A549 (cell line): ENCODE measurements at regions not wholly inside any gene's neighbourhood (a gene's known extent, or its start where the extent isn't known, plus 50 kb on each side); places are given as distances from the start of the nearest gene placed in this dataset.

Experiments used
- ATAC-seq, 2 experiments: fragments of 200-7000 bp in 1 of 2; fragments of >200 bp in 1 of 2; cut with Nextera tagmentation in 1 of 2; cut with Tn5 transposase in 1 of 2; 3 replicates each; pipeline versions ENCODE4 v1.8.0 to v1.9.1; 2018 to 2020; ENCODE audit warnings: mild to moderate bottlenecking in 1 of 2, moderate library complexity in 1 of 2
- CTCF ChIA-PET: fragments of 300-600 bp; sonication (Branson Sonifier 250); formaldehyde crosslinking; extraction: SDS; loops from one replicate; lab custom pipeline; 2021; ENCODE audit warnings: antibody characterized with exemption, inconsistent platforms; lab: Yijun Ruan, JAX
- POLR2A ChIA-PET: fragments of 350-600 bp; formaldehyde crosslinking; extraction: SDS; loops from one replicate; lab custom pipeline; 2021; ENCODE audit warnings: antibody characterized with exemption, inconsistent platforms; lab: Yijun Ruan, JAX
- DNase-seq, 2 experiments: peaks; one replicate each; pipeline versions ENCODE4 v3.0.0 to v3.0.0-alpha.2; 2011 to 2016; ENCODE audit warnings: low read depth in 1 of 2, low spot score in 1 of 2
- FAIRE-seq: peaks from 2 replicates; lab custom pipeline; 2011; peaks lifted over from hg19 to GRCh38; lab: Jason Lieb, UNC
- H3K27ac ChIP-seq, 2 experiments: fragments of >200 bp; sonication (Bioruptor Twin); formaldehyde crosslinking; 3 replicates each; pipeline ENCODE4 v1.5.1; 2016 to 2017
- H3K4me1 ChIP-seq: fragments of >200 bp; sonication (Bioruptor Twin); formaldehyde crosslinking; 3 replicates; pipeline ENCODE4 v1.6.1; 2016
- H3K4me2 ChIP-seq: fragments of >200 bp; sonication (Bioruptor Twin); formaldehyde crosslinking; 3 replicates; pipeline ENCODE4 v1.6.1; 2016
- H3K4me3 ChIP-seq: fragments of >200 bp; sonication (Bioruptor Twin); formaldehyde crosslinking; 3 replicates; pipeline ENCODE4 v1.5.1; 2016
- H3K9me3 ChIP-seq: fragments of >200 bp; sonication (Bioruptor Twin); formaldehyde crosslinking; 3 replicates; pipeline ENCODE4 v1.6.1; 2016
- BHLHE40 ChIP-seq: IDR thresholded peaks from 2 replicates; pipeline ENCODE4 v1.6.1; 2012; ENCODE audit warnings: low read depth, low read length, inconsistent platforms
- FOSL2 ChIP-seq, 2 experiments: fragments of 450-650 bp in 1 of 2; fragments of >200 bp in 1 of 2; sonication (Bioruptor Twin) in 1 of 2; formaldehyde crosslinking; IDR thresholded peaks; 2 replicates each; pipeline versions ENCODE4 v1.5.0 to v1.6.1; 2016 to 2020; ENCODE audit warnings: mild to moderate bottlenecking in 1 of 2, moderate library complexity in 1 of 2
- FOXS1 ChIP-seq: fragments of 250-450 bp; sonication (Bioruptor Pico); IDR thresholded peaks from 2 replicates; pipeline ENCODE4 v1.5.0; 2020; ENCODE audit warnings: mild to moderate bottlenecking, moderate library complexity
- GATA3 ChIP-seq: IDR thresholded peaks from 2 replicates; pipeline ENCODE4 v1.6.1; 2012; ENCODE audit warnings: borderline replicate concordance
- HDAC2 ChIP-seq: fragments of 200-600 bp; sonication (generic); IDR thresholded peaks from 2 replicates; pipeline ENCODE4 v1.6.1; 2016
- KDM1A ChIP-seq: fragments of 200-600 bp; sonication (generic); IDR thresholded peaks from 2 replicates; pipeline ENCODE4 v1.6.1; 2016; ENCODE audit warnings: low read depth, mild to moderate bottlenecking
- MAFK ChIP-seq: fragments of 450-650 bp; IDR thresholded peaks from 2 replicates; pipeline ENCODE4 v1.6.1; 2014; ENCODE audit not compliant: partially characterized antibody
- MAZ ChIP-seq: fragments of 150-350 bp; IDR thresholded peaks from 2 replicates; pipeline ENCODE4 v1.6.1; 2014; ENCODE audit warnings: antibody characterized with exemption, low read depth, low read length, borderline replicate concordance
- NFE2L2 ChIP-seq: fragments of 150-350 bp; conservative IDR thresholded peaks from 2 replicates; pipeline ENCODE4 v1.6.1; 2014; ENCODE audit warnings: low read length
- RAD21 ChIP-seq, 2 experiments: fragments of >200 bp in 1 of 2; sonication (Bioruptor Twin) in 1 of 2; formaldehyde crosslinking in 1 of 2; IDR thresholded peaks in 1 of 2; conservative IDR thresholded peaks in 1 of 2; 2 replicates in 1 of 2; 3 replicates in 1 of 2; pipeline ENCODE4 v1.6.1; 2012 to 2018; ENCODE audit warnings: inconsistent platforms in 1 of 2
- SMC3 ChIP-seq: fragments of >200 bp; sonication (Bioruptor Twin); formaldehyde crosslinking; IDR thresholded peaks from 3 replicates; pipeline ENCODE4 v1.6.1; 2018; ENCODE audit warnings: inconsistent platforms
- TP53 ChIP-seq: fragments of 250-450 bp; sonication (Bioruptor Pico); IDR thresholded peaks from 2 replicates; pipeline ENCODE4 v1.5.0; 2021; ENCODE audit warnings: mild to moderate bottlenecking, moderate library complexity
- ZC3H11A ChIP-seq: fragments of 450-650 bp; IDR thresholded peaks from 2 replicates; pipeline ENCODE4 v1.6.1; 2014; ENCODE audit warnings: antibody characterized with exemption, mild to moderate bottlenecking
- ZNF302 ChIP-seq: fragments of 250-450 bp; sonication (Bioruptor Pico); IDR thresholded peaks from 2 replicates; pipeline ENCODE4 v1.9.0; 2021; ENCODE audit warnings: inconsistent platforms, mild to moderate bottlenecking, moderate library complexity
- ZSCAN20 ChIP-seq: fragments of 250-450 bp; sonication (Bioruptor Pico); IDR thresholded peaks from 2 replicates; pipeline ENCODE4 v1.8.0; 2022; ENCODE audit warnings: mild to moderate bottlenecking, moderate library complexity
- whole genome bisulfite sequencing: methylation state at CpG from one replicate; pipeline ENCODE4 v1.1.6; 2017; ENCODE audit errors: missing lambda C conversion rate; 5-methylcytosine and 5-hydroxymethylcytosine counted together
- TF ChIP-seq, protein P1 (sequence below): fragments of >200 bp; sonication (Bioruptor Twin); formaldehyde crosslinking; IDR thresholded peaks from 3 replicates; pipeline ENCODE4 v1.5.1; 2016
- TF ChIP-seq, protein P2 (sequence below): fragments of 450-650 bp; IDR thresholded peaks from 2 replicates; pipeline ENCODE4 v1.6.1; 2014; ENCODE audit warnings: antibody characterized with exemption
- TF ChIP-seq, protein P3 (sequence below): fragments of >200 bp; sonication (Bioruptor Twin); formaldehyde crosslinking; IDR thresholded peaks from 2 replicates; pipeline ENCODE4 v1.6.1; 2016
- TF ChIP-seq, protein P4 (sequence below): fragments of 150-350 bp; IDR thresholded peaks from 2 replicates; pipeline ENCODE4 v1.6.1; 2014; ENCODE audit warnings: low read depth, mild to moderate bottlenecking, low read length

DNA sequence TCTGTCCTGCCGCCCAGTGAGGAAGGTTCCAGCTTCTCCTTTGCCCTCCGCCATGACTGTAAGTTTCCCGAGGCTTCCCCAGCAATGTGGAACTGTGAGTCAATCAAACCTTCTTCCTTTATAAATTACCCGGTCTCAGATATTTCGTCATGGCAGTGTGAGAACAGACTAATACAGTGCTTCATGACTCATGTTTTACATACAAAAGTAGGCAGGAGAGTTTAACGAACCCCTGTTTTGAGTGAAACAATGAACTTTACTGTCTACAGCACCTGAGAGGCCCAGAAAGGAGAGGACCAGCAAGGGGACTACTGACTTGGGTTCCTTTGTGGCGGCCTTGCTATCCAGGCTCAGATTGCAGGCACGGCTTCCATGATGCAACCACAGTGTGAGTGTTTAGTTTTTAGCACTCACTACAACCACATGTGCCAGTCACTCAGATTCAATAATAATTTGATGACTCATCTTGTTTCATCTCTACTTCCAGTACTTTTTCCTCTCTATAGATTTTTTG, 139.1 kb upstream of the CLINT1 start:
- no peak for FAIRE-seq
- 0 out of 3 replicates have a peak, but pooled peaks cover 3% of the 10 kb centered on the region for H3K4me1 ChIP-seq
- DNase-seq, result no peak
- ChIA-PET CTCF (interaction anchor here (1.1 to 5.5 kb wide), 3 partner anchors 9 to 235 kb away, joined by 3 to 58 read pairs (median 4); no protein-coding TSS in a partner anchor), POLR2A (no interaction called here)
- no peak for TF ChIP-seq ZSCAN20 (CRISPR knock-in tag)
- TF ChIP-seq HDAC2, result no peak
- TF ChIP-seq, protein P1, sequence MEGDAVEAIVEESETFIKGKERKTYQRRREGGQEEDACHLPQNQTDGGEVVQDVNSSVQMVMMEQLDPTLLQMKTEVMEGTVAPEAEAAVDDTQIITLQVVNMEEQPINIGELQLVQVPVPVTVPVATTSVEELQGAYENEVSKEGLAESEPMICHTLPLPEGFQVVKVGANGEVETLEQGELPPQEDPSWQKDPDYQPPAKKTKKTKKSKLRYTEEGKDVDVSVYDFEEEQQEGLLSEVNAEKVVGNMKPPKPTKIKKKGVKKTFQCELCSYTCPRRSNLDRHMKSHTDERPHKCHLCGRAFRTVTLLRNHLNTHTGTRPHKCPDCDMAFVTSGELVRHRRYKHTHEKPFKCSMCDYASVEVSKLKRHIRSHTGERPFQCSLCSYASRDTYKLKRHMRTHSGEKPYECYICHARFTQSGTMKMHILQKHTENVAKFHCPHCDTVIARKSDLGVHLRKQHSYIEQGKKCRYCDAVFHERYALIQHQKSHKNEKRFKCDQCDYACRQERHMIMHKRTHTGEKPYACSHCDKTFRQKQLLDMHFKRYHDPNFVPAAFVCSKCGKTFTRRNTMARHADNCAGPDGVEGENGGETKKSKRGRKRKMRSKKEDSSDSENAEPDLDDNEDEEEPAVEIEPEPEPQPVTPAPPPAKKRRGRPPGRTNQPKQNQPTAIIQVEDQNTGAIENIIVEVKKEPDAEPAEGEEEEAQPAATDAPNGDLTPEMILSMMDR, result no peak
- no peak for TF ChIP-seq ZC3H11A
- TF ChIP-seq FOSL2 (IDR thresholded peaks at IDR 0.05), result no peak
- peak; percentile 54 for TF ChIP-seq FOSL2 (CRISPR knock-in tag; IDR thresholded peaks at IDR 0.05)
- TF ChIP-seq, protein P2, sequence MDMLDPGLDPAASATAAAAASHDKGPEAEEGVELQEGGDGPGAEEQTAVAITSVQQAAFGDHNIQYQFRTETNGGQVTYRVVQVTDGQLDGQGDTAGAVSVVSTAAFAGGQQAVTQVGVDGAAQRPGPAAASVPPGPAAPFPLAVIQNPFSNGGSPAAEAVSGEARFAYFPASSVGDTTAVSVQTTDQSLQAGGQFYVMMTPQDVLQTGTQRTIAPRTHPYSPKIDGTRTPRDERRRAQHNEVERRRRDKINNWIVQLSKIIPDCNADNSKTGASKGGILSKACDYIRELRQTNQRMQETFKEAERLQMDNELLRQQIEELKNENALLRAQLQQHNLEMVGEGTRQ, result no peak
- 0 out of 2 replicates have a peak, but pooled peaks have one; percentile 16 for TF ChIP-seq NFE2L2
- peak; percentile 93 for TF ChIP-seq MAFK
- no peak overlapping the region for H3K4me2 ChIP-seq
- no peak overlapping the region for H3K27ac ChIP-seq
- H3K4me3 ChIP-seq, result no peak overlapping the region
- ATAC-seq, result no peak
- no peaks in the 10 kb centered on the region for H3K9me3 ChIP-seq
- 83% methylated on average over 8 of the region's 8 CpGs for WGBS

DNA sequence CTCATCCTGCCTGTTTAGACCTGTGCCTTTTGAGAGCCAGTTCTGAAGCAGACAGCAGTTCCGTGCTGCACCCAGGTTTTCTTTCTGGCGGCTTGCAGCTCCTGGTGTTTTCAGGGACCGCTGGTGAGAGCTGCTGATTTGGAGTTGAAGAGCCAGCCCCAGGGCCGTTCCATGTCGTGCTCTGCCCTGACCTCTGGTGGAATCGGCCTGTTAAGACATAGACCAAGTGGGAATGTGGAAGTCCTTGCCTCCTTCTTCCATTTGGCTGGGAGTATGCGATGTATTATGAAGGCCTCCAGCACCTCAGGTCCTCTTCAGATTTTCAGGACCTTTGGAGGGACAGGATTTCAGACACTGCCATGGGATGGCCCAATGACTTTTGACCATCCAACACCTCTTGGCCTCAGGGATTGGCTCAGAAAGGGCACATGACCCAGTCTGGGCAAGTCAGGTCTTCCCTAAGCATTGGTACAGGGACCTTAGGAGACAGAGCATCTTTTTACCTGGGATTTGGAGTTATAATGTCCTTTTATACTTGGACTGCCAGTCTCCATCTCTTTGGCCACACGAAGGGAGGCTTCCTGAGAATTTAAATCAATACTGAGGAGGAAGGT, 136.1 kb upstream of the CLINT1 start:
- Histone ChIP-seq H3K4me3 (no peak overlapping the region), H3K4me1 (0 out of 3 replicates have a peak, but pooled peaks cover 3% of the 10 kb centered on the region), H3K9me3 (no peaks in the 10 kb centered on the region), H3K4me2 (peak overlapping the region; percentile 61), H3K27ac (no peak overlapping the region)
- DNase-seq (peak; percentile 71 to 83), FAIRE-seq (no peak), ATAC-seq (peak; percentile 98 to 99)
- TF ChIP-seq, protein P1, result peak; percentile 74
- TF ChIP-seq TP53, result no peak
- TF ChIP-seq SMC3, result peak; percentile 82
- TF ChIP-seq, protein P2, result peak; percentile 60
- peak; percentile 74 to 78 for TF ChIP-seq RAD21 (conservative IDR thresholded peaks at IDR 0.05 in 1 of 2, IDR thresholded peaks at IDR 0.05 in 1 of 2)
- CTCF ChIA-PET, result interaction anchor here (0.5 to 5.5 kb wide), 51 partner anchors 9 to 1137 kb away, joined by 3 to 58 read pairs (median 4); no protein-coding TSS in a partner anchor
- POLR2A ChIA-PET, result no interaction called here
- 5% methylated on average over 8 of the region's 8 CpGs for WGBS

DNA sequence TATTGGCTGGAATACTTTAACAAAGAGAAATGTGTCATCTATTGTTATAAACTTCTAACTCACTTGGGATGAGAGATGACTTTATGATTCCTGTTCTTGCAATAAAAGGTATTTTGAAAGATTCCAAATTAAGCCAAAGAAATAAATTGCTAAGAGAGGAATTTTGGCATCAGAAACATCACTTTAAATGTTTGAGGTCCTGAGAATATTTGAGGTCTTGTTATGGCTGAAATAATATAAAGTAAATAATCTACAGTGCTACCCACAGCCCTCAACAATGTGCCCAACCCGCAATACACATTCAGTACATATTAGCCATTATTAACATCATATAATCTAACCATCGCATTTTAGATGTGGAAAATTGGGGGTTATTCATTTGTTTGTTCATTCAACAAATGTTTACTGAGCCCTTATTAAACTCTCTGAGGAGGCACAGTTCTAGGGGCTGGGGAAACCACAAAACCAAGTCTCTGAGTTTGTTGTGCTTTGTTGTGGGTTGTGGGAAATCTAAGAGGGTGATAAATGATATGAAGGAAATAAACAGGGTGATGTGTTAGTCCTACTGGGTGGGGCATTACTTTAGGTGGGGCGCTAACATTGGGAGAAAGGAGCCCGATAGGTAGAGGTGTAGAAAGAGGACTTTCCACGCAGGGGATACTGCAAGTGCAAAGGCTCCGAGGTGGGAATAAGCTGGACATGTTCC, 135.2 kb upstream of the CLINT1 start:
- Histone ChIP-seq H3K4me2 (peak overlapping the region; percentile 61; the same call in 2 of the 3 replicates), H3K4me3 (no peak overlapping the region), H3K4me1 (0 out of 3 replicates have a peak, but pooled peaks cover 3% of the 10 kb centered on the region), H3K27ac (no peak overlapping the region), H3K9me3 (no peaks in the 10 kb centered on the region)
- ATAC-seq (peak; percentile 33 to 47; a peak in 5 of 6 replicates), FAIRE-seq (no peak), DNase-seq (no peak)
- no peak for TF ChIP-seq TP53
- no peak for TF ChIP-seq MAFK
- TF ChIP-seq ZSCAN20 (CRISPR knock-in tag), result no peak
- no peak for TF ChIP-seq SMC3
- no peak for TF ChIP-seq ZNF302 (CRISPR knock-in tag)
- no peak for TF ChIP-seq MAZ
- TF ChIP-seq GATA3, result no peak
- no peak for TF ChIP-seq FOXS1
- TF ChIP-seq, protein P3, sequence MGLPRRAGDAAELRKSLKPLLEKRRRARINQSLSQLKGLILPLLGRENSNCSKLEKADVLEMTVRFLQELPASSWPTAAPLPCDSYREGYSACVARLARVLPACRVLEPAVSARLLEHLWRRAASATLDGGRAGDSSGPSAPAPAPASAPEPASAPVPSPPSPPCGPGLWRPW, result no peak
- TF ChIP-seq, protein P4, sequence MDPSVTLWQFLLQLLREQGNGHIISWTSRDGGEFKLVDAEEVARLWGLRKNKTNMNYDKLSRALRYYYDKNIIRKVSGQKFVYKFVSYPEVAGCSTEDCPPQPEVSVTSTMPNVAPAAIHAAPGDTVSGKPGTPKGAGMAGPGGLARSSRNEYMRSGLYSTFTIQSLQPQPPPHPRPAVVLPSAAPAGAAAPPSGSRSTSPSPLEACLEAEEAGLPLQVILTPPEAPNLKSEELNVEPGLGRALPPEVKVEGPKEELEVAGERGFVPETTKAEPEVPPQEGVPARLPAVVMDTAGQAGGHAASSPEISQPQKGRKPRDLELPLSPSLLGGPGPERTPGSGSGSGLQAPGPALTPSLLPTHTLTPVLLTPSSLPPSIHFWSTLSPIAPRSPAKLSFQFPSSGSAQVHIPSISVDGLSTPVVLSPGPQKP, result no peak
- no peak for TF ChIP-seq BHLHE40
- no peak for TF ChIP-seq KDM1A
- WGBS, result 66% methylated on average over 6 of the region's 6 CpGs
- ChIA-PET POLR2A (no interaction called here), CTCF (interaction anchor here (0.6 to 5.5 kb wide), 44 partner anchors 8 to 1138 kb away, joined by 3 to 58 read pairs (median 4); no protein-coding TSS in a partner anchor)
